AG04449 (cell line): ENCODE measurements at regions not wholly inside any gene's neighbourhood (a gene's known extent, or its start where the extent isn't known, plus 50 kb on each side); places are given as distances from the start of the nearest gene placed in this dataset.

ENCODE experiments used
- CTCF ChIA-PET: fragments of 350-600 bp; formaldehyde crosslinking; extraction: SDS; loops from one replicate; lab custom pipeline; 2021; ENCODE audit warnings: antibody characterized with exemption; lab: Yijun Ruan, JAX
- POLR2A ChIA-PET: fragments of 400-600, 350-600 bp; formaldehyde crosslinking; extraction: SDS; loops from one replicate; lab custom pipeline; 2020; ENCODE audit warnings: antibody characterized with exemption, inconsistent platforms; lab: Yijun Ruan, JAX
- DNase-seq: peaks from one replicate; pipeline ENCODE4 v3.0.0-alpha.2; 2010; ENCODE audit warnings: low read depth, low spot score
- H3K4me3 ChIP-seq: 2 replicates; pipeline ENCODE4 v1.5.1; 2011; ENCODE audit warnings: low read depth, mild to moderate bottlenecking, control low read depth, low read length
- TF ChIP-seq, protein P1 (sequence below): IDR thresholded peaks from one replicate; pipeline ENCODE4 v1.5.1; 2011; ENCODE audit warnings: mild to moderate bottlenecking, moderate library complexity, low read length, control low read depth, inconsistent platforms; ENCODE audit not compliant: insufficient read depth; ENCODE audit errors: missing control alignments

DNA sequence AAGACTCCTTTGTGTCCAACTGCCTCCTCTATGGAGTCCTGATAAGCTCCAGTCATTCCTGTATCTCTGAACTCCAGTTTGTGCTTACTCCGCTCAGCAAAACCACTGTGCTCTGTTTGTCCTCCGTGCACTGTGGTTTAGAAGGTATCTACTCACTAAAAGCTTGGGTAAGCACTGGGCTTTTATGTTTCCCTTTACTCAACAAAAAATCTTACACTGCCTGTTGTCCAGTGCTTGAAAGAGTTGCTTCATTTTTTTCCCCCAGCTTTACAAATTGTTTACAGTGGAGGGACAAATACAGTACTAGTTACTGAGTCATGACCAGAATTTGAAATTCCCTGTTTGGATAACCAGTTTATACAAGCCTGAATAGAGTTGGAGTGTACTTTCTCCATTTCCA, 545.3 kb upstream of the FAT1 start:
- DNase-seq: no peak
- TF ChIP-seq, protein P1, sequence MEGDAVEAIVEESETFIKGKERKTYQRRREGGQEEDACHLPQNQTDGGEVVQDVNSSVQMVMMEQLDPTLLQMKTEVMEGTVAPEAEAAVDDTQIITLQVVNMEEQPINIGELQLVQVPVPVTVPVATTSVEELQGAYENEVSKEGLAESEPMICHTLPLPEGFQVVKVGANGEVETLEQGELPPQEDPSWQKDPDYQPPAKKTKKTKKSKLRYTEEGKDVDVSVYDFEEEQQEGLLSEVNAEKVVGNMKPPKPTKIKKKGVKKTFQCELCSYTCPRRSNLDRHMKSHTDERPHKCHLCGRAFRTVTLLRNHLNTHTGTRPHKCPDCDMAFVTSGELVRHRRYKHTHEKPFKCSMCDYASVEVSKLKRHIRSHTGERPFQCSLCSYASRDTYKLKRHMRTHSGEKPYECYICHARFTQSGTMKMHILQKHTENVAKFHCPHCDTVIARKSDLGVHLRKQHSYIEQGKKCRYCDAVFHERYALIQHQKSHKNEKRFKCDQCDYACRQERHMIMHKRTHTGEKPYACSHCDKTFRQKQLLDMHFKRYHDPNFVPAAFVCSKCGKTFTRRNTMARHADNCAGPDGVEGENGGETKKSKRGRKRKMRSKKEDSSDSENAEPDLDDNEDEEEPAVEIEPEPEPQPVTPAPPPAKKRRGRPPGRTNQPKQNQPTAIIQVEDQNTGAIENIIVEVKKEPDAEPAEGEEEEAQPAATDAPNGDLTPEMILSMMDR: no peak
- ChIA-PET CTCF (no interaction called here), POLR2A (no interaction called here)
- no peak overlapping the region for H3K4me3 ChIP-seq

DNA sequence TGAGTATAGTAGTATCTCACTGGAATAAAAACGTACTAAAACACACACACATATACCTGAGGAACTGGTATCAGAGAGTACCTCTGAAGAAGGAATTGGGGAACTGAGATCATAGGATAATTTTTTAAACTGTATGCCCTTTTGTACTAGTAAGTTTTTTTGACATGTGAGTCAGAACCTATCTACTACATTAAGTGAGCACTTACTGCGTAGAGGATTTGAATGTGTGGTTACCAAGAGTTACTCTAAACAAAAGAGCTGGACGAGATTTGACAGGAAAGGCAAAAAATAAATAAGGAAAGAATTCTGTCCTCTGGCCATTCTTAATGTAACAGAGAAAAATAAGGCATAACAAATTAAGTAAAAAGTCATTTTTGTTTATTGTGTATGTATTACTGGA, 546.5 kb upstream of the FAT1 start:
- ChIA-PET CTCF (no interaction called here), POLR2A (no interaction called here)
- H3K4me3 ChIP-seq: no peak overlapping the region
- DNase-seq: no peak
- TF ChIP-seq, protein P1: no peak

DNA sequence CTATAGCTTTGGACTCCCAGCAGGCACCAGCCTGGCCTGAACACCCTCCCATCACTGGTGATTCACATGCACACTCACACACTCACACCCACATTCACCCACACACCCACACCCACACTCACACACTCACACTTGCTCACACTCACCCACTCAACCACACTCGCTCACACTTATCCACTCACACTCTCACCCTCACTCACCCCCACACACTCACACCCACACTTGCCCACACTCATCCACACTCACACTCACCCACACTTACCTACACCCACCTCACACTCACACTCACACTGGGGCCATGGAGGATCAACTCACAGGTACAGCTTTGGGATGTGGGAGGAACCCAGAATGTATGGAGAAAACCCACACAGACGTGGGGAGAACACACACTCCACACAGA, 548.2 kb upstream of the FAT1 start:
- ChIA-PET POLR2A (no interaction called here), CTCF (no interaction called here)
- TF ChIP-seq, protein P1: no peak
- no peak overlapping the region for H3K4me3 ChIP-seq
- DNase-seq: no peak

DNA sequence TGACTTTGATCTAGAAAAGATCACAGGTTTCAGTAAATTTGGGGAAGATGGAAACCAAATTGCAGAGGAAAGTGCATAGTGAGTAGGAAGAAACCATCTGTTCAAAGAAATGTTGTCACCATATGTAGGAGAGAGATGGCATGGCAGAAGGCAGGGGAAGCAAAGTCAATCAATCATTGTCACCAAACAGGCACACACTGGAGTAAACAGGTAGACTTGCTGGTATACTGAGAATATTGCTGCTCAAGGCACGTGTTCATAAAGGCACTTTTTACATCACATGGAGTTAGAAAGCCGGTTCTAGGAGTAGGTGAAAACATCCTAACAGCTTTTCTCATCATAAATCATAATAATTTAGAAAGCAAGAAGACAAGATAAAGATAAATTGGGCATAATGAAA, 550.5 kb upstream of the FAT1 start:
- TF ChIP-seq, protein P1: no peak
- DNase-seq: no peak
- ChIA-PET POLR2A (no interaction called here), CTCF (interaction anchor here (1.4 kb wide), 1 partner anchor 16 kb away, joined by 3 read pairs; no protein-coding TSS in a partner anchor)
- H3K4me3 ChIP-seq: no peak overlapping the region

DNA sequence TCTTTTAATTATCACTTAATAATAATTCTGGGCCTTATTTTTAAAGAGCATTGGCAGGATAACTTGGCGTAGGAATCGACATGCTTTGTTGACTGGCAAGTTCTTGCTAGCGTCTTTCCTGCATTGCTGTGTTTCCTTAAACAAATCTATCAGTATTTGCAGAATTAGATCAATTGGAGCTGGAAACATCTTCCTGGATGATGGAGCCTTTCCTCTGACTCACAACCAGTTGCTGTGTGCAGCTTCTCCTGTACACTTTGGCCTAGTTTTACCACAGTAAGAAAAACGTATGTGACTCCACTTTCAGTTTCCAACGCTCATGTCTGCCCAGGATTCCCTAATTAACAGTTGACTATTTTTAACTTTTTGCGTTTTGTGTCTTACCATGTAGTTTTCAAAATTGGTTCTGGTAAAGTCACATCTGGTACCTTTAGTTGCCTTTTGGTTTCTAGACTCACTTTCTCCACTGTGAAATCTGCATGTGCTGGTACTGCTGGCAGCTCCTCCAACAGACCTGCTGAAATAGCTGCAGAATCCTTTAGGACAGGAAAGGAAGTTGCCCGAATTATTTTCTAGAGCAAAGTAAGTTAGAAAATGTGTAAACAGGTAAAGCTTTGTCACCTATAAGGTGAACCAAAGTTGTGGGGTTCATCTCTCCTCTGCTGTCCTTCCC, 553.2 kb upstream of the FAT1 start:
- H3K4me3 ChIP-seq: no peak overlapping the region
- CTCF ChIA-PET: no interaction called here
- no peak for DNase-seq
- POLR2A ChIA-PET: no interaction called here
- TF ChIP-seq, protein P1: no peak

DNA sequence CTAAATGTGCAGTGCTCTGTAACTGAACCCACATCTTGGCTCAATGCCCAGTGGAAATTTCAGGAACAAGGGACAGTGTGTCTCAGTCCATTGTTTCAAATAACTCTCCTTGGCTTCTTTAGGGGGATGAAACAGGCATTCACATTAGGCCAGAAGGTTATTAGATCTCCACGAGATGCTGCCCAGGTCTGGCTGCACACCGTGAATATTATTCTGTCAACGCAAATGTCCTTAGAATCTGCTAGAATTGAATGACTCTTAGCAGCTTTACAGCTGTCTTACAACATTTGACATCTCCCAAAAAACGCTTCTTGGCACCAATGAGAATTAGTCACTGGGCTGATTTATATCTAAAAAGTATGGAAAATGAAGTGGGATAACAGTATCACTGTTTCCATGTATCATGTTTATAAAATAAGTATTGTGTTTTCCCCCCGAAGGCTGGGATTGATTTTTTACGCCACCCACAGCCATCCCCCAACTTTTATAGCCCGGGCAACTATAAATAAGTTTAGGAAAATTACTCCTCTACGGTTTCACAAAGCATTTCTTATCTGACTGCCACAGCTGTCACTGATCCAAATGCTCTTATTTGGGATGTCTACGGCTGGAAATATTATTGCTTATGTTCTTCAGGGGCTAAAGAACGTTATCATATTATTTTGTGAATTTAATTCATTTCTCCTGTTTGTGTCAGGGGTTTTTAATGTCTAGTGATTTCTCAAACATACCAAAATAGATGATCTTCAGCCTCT, 559.7 kb upstream of the FAT1 start:
- ChIA-PET CTCF (no interaction called here), POLR2A (no interaction called here)
- TF ChIP-seq, protein P1: no peak
- no peak overlapping the region for H3K4me3 ChIP-seq
- no peak for DNase-seq
